ENCODE measurements at regions not wholly inside any gene's neighbourhood (a gene's known extent, or its start where the extent isn't known, plus 50 kb on each side); places are given as distances from the start of the nearest gene placed in this dataset.
"Not testable (repeated sequence)": the region's sequence is repeated elsewhere in the genome, so short reads cannot be mapped to it uniquely, and the experiment has no call there.

GRCh38 chr16:22653876-22654275, 143.2 kb downstream of the NPIPB5 start:
- DNase-seq (ENCODE audit: low spot score), result no peak

GRCh38 chr16:22656573-22656972, 145.9 kb downstream of the NPIPB5 start:
- DNase-seq (ENCODE audit: low spot score), result not testable (repeated sequence)

- no peak for DNase-seq (ENCODE audit: low spot score)
Observed at GRCh38 chr16:22659933-22660332, 149.2 kb downstream of the NPIPB5 start.

GRCh38 chr16:22660441-22661160, 149.9 kb downstream of the NPIPB5 start:
- DNase-seq (ENCODE audit: low spot score), result no peak

GRCh38 chr16:22661161-22661647, 150.5 kb downstream of the NPIPB5 start:
- no peak for DNase-seq (ENCODE audit: low spot score)

- not testable (repeated sequence) for DNase-seq (ENCODE audit: low spot score)
Observed at GRCh38 chr16:22662958-22663357, 151.0 kb upstream of the HS3ST2 start.

GRCh38 chr16:22663389-22664064, 150.4 kb upstream of the HS3ST2 start:
- no peak for DNase-seq (ENCODE audit: low spot score)

- no peak for DNase-seq (ENCODE audit: low spot score)
Observed at GRCh38 chr16:22664132-22664531, 149.8 kb upstream of the HS3ST2 start.

GRCh38 chr16:22664561-22664997, 149.4 kb upstream of the HS3ST2 start:
- DNase-seq (ENCODE audit: low spot score), result no peak

GRCh38 chr16:22665048-22665797, 148.7 kb upstream of the HS3ST2 start:
- no peak for DNase-seq (ENCODE audit: low spot score)

- no peak for DNase-seq (ENCODE audit: low spot score)
Observed at GRCh38 chr16:22665803-22666202, 148.2 kb upstream of the HS3ST2 start.

- no peak for DNase-seq (ENCODE audit: low spot score)
Observed at GRCh38 chr16:22668318-22668717, 145.6 kb upstream of the HS3ST2 start.

- no peak for DNase-seq (ENCODE audit: low spot score)
Observed at GRCh38 chr16:22670044-22670536, 143.9 kb upstream of the HS3ST2 start.

GRCh38 chr16:22670551-22671041, 143.4 kb upstream of the HS3ST2 start:
- peak; percentile 56 for DNase-seq (ENCODE audit: low spot score)

- DNase-seq (ENCODE audit: low spot score), result no peak
Observed at GRCh38 chr16:22671301-22672076, 142.5 kb upstream of the HS3ST2 start.

- no peak for DNase-seq (ENCODE audit: low spot score)
Observed at GRCh38 chr16:22672830-22673210, 141.1 kb upstream of the HS3ST2 start.

- DNase-seq (ENCODE audit: low spot score), result no peak
Observed at GRCh38 chr16:22673421-22673831, 140.5 kb upstream of the HS3ST2 start.

- no peak for DNase-seq (ENCODE audit: low spot score)
Observed at GRCh38 chr16:22674832-22675191, 139.2 kb upstream of the HS3ST2 start.

GRCh38 chr16:22675745-22676540, 138.0 kb upstream of the HS3ST2 start:
- DNase-seq (ENCODE audit: low spot score), result no peak

GRCh38 chr16:22677024-22677830, 136.7 kb upstream of the HS3ST2 start:
- DNase-seq (ENCODE audit: low spot score), result no peak
